ENCODE measurements at regions not wholly inside any gene's neighbourhood (a gene's known extent, or its start where the extent isn't known, plus 50 kb on each side); places are given as distances from the start of the nearest gene placed in this dataset.
A peak's percentile ranks its signal among the peaks of the same experiment; 100 is the strongest.

- peaks cover 16 to 20% of the 10 kb centered on the region in 2 donors for H3K4me1 ChIP-seq
- H3K27ac ChIP-seq: peak overlapping the region in 3 of 4 donors; percentile 95 to 100 (median 99)
- DNase-seq: no peak
- in situ Hi-C loops (cut with MboI; ENCODE audit: low sequenced_read_pairs in 4 of 4) (no loop called here), intact Hi-C loops (cut with DNase I; ENCODE audit: low total_unique reads) (no loop called here)
- peak overlapping the region in 2 of 4 donors; percentile 78 to 96 for H3K4me3 ChIP-seq
- H3K9me3 ChIP-seq: no peaks in the 10 kb centered on the region
- H3K27me3 ChIP-seq: no peaks in the 10 kb centered on the region
- no peak for TF ChIP-seq CTCF (IDR thresholded peaks at IDR 0.05 in 4 of 5, conservative IDR thresholded peaks at IDR 0.05 in 1 of 5)
- no peak for ATAC-seq
- peaks cover 0 to 12% of the 10 kb centered on the region in 2 donors for H3K36me3 ChIP-seq
Observed at GRCh38 chr7:131112431-131112830, 215.2 kb upstream of the MKLN1 start.

DNA sequence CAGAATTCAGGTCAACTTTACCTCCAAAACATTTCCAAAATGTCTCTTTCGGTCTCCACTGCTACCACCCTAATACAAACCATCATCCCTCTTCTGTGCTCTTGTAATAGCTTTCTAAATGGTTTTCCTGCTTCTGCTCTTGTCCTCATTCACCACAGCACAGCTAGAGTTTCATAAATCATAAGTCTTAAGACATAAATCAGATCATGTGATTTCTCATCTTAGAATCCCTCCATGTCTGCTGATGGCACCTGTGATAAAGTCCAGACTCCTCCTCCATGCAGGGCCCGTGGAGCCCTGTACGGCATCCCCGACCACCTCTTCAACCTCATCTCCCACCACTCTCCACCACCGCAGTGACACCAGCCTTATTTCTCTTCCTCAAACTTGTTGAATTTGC is 212.3 kb upstream of the MKLN1 start:
- Histone ChIP-seq H3K9me3 (no peaks in the 10 kb centered on the region), H3K27ac (no peak overlapping the region), H3K4me3 (no peak overlapping the region), H3K4me1 (peaks cover 16 to 20% of the 10 kb centered on the region in 2 donors), H3K36me3 (peaks cover 0 to 3% of the 10 kb centered on the region in 2 donors), H3K27me3 (no peaks in the 10 kb centered on the region)
- no peak for DNase-seq
- no peak for ATAC-seq
- in situ Hi-C loops (cut with MboI; ENCODE audit: low sequenced_read_pairs in 4 of 4): no loop called here
- TF ChIP-seq CTCF (IDR thresholded peaks at IDR 0.05 in 4 of 5, conservative IDR thresholded peaks at IDR 0.05 in 1 of 5): no peak
- TF ChIP-seq POLR2A (IDR thresholded peaks at IDR 0.05): no peak
- intact Hi-C loops (cut with DNase I; ENCODE audit: low total_unique reads): loop anchor here (2.0 kb wide), 1 partner anchor 31 kb away; no protein-coding TSS in a partner anchor

DNA sequence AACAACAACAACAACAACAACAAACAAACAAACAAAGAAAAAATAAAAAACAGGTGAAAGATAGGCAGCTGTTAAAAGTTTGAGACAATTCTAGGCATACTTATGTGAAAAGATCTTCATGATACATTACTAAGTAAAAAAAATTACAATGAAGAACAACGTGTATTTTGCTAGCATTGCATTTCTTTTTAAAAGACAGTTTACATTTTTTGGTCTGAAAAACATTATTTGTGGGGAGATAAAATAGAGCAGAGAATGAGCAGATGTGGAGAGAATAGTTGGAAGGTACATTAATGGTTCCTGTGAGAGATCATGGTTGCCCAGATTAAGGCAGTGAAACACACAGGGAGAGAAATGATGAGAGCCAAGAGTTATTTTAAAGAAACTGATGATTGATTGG is 210.2 kb upstream of the MKLN1 start:
- intact Hi-C loops (cut with DNase I; ENCODE audit: low total_unique reads) (no loop called here), in situ Hi-C loops (cut with MboI; ENCODE audit: low sequenced_read_pairs in 4 of 4) (no loop called here)
- no peak for ATAC-seq
- H3K4me1 ChIP-seq: peaks cover 4 to 7% of the 10 kb centered on the region in 2 donors
- no peaks in the 10 kb centered on the region for H3K27me3 ChIP-seq
- no peak overlapping the region for H3K4me3 ChIP-seq
- no peak for DNase-seq
- H3K9me3 ChIP-seq: no peaks in the 10 kb centered on the region
- peaks cover 0 to 3% of the 10 kb centered on the region in 2 donors for H3K36me3 ChIP-seq
- H3K27ac ChIP-seq: no peak overlapping the region
- TF ChIP-seq CTCF (IDR thresholded peaks at IDR 0.05 in 4 of 5, conservative IDR thresholded peaks at IDR 0.05 in 1 of 5) (no peak), POLR2A (IDR thresholded peaks at IDR 0.05) (no peak)

GRCh38 chr7:131119381-131119780 is 208.3 kb upstream of the MKLN1 start:
- intact Hi-C loops (cut with DNase I; ENCODE audit: low total_unique reads) (no loop called here), in situ Hi-C loops (cut with MboI; ENCODE audit: low sequenced_read_pairs in 4 of 4) (no loop called here)
- H3K9me3 ChIP-seq: no peaks in the 10 kb centered on the region
- H3K27me3 ChIP-seq: no peaks in the 10 kb centered on the region
- peaks cover 0 to 3% of the 10 kb centered on the region in 2 donors for H3K36me3 ChIP-seq
- DNase-seq: no peak
- no peak for ATAC-seq
- no peak overlapping the region for H3K27ac ChIP-seq
- no peak overlapping the region for H3K4me3 ChIP-seq
- no peaks in the 10 kb centered on the region for H3K4me1 ChIP-seq
- TF ChIP-seq POLR2A (IDR thresholded peaks at IDR 0.05) (no peak), CTCF (IDR thresholded peaks at IDR 0.05 in 4 of 5, conservative IDR thresholded peaks at IDR 0.05 in 1 of 5) (no peak)

DNA sequence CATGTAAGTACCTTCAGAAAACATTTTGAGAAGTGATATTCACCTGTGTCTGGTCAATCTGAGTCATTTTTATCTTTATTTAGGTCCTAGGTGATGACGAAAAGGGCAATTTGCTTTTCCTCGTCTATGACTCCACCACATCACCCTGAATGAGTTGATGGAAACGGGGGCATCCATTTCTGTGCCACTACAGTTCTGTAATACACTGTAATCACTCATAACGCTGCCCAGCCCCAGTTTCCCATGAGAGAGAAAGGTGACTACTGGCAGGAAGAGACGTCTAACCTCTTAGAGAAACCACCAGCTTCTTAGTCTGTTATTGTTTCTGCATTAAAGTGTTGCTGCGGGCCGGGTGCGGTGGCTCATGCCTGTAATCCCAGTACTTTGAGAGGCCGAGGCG is 205.3 kb upstream of the MKLN1 start:
- no peaks in the 10 kb centered on the region for H3K9me3 ChIP-seq
- H3K27me3 ChIP-seq: no peaks in the 10 kb centered on the region
- peaks cover 0 to 3% of the 10 kb centered on the region in 2 donors for H3K36me3 ChIP-seq
- no peak overlapping the region for H3K4me3 ChIP-seq
- ATAC-seq (no peak), DNase-seq (no peak)
- no peak for TF ChIP-seq POLR2A (IDR thresholded peaks at IDR 0.05)
- TF ChIP-seq CTCF (IDR thresholded peaks at IDR 0.05 in 4 of 5, conservative IDR thresholded peaks at IDR 0.05 in 1 of 5): no peak
- in situ Hi-C loops (cut with MboI; ENCODE audit: low sequenced_read_pairs in 4 of 4) (no loop called here), intact Hi-C loops (cut with DNase I; ENCODE audit: low total_unique reads) (no loop called here)
- no peaks in the 10 kb centered on the region for H3K4me1 ChIP-seq
- H3K27ac ChIP-seq: no peak overlapping the region

Measured in gastrocnemius medialis (tissue), 4 donors.